ENCODE measurements at regions not wholly inside any gene's neighbourhood (a gene's known extent, or its start where the extent isn't known, plus 50 kb on each side); places are given as distances from the start of the nearest gene placed in this dataset.
"Not testable (repeated sequence)": the region's sequence is repeated elsewhere in the genome, so short reads cannot be mapped to it uniquely, and the experiment has no call there.

- Mint-ChIP-seq H3K36me3 (ENCODE audit: low read depth) (peaks cover 10% of the 10 kb centered on the region), H3K4me1 (no peaks in the 10 kb centered on the region), H3K27ac (no peak overlapping the region), H3K27me3 (ENCODE audit: low read depth, poor library complexity) (no peaks in the 10 kb centered on the region), H3K4me3 (no peak overlapping the region), H3K9me3 (peaks cover 42% of the 10 kb centered on the region)
- no peak for DNase-seq
- TF ChIP-seq, protein P1, sequence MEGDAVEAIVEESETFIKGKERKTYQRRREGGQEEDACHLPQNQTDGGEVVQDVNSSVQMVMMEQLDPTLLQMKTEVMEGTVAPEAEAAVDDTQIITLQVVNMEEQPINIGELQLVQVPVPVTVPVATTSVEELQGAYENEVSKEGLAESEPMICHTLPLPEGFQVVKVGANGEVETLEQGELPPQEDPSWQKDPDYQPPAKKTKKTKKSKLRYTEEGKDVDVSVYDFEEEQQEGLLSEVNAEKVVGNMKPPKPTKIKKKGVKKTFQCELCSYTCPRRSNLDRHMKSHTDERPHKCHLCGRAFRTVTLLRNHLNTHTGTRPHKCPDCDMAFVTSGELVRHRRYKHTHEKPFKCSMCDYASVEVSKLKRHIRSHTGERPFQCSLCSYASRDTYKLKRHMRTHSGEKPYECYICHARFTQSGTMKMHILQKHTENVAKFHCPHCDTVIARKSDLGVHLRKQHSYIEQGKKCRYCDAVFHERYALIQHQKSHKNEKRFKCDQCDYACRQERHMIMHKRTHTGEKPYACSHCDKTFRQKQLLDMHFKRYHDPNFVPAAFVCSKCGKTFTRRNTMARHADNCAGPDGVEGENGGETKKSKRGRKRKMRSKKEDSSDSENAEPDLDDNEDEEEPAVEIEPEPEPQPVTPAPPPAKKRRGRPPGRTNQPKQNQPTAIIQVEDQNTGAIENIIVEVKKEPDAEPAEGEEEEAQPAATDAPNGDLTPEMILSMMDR (IDR thresholded peaks at IDR 0.05) = no peak
Measured at GRCh38 chr4:38467296-38467695, 196.7 kb upstream of the KLF3 start.

- peaks cover 42% of the 10 kb centered on the region for H3K9me3 Mint-ChIP-seq
- no peak overlapping the region for H3K4me3 Mint-ChIP-seq
- peaks cover 10% of the 10 kb centered on the region for H3K36me3 Mint-ChIP-seq (ENCODE audit: low read depth)
- no peak for DNase-seq
- H3K27me3 Mint-ChIP-seq (ENCODE audit: low read depth, poor library complexity) = no peaks in the 10 kb centered on the region
- H3K27ac Mint-ChIP-seq = peak overlapping the region; percentile 40
- no peaks in the 10 kb centered on the region for H3K4me1 Mint-ChIP-seq
- TF ChIP-seq, protein P1 (IDR thresholded peaks at IDR 0.05) = no peak
Measured at GRCh38 chr4:38468339-38468866, 195.6 kb upstream of the KLF3 start.

DNA sequence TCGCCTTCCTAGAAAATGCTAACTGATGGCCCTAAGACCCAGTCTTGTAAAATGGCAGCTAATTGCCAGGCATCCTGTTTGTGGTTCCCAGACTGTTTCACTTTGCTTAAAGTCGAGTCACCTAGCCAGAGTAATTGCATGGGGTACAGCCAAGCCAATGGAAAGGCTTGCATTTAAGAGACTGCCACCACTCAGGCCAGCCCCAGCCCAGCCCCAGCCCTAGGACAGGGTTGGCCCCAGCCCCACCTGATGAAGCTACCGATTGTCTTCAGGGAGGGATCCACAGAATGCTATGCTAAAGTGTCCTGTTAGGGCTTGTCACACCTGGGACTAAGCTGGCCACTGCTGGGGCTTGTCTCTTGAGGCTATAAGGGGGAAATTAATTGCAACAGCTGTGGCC, 194.6 kb upstream of the KLF3 start:
- TF ChIP-seq, protein P1 (IDR thresholded peaks at IDR 0.05) = no peak
- no peaks in the 10 kb centered on the region for H3K4me1 Mint-ChIP-seq
- H3K27ac Mint-ChIP-seq = no peak overlapping the region

DNA sequence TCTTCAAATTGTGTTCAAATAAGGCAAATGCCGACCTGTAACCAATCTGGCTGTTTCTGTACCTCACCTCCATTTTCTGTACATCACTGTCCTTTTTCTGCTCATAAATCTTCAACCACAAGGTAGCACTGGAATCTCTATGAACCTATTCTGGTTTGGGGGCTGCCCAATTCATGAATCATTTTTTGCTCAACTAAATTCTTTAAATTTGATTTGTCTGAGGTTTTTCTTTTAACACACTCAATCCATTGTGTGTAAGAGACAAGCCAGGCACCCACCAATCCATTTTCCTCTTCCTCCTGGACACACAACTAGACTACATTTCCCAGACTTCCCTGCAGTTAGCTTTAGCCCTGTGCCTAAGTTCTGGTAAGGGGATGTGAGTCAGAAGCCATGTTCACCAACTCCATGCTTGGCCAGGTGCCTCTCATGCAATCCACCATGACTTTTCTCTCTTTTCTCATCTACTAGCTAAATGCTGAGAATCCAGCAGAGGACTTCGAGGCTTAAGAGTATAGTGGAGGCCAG, 193.2 kb upstream of the KLF3 start:
- no peak overlapping the region for H3K27ac Mint-ChIP-seq
- peaks cover 38% of the 10 kb centered on the region for H3K9me3 Mint-ChIP-seq
- TF ChIP-seq, protein P1 (IDR thresholded peaks at IDR 0.05) = no peak
- H3K4me3 Mint-ChIP-seq = no peak overlapping the region
- no peak for DNase-seq
- H3K36me3 Mint-ChIP-seq (ENCODE audit: low read depth) = peaks cover 10% of the 10 kb centered on the region
- H3K27me3 Mint-ChIP-seq (ENCODE audit: low read depth, poor library complexity) = no peaks in the 10 kb centered on the region
- H3K4me1 Mint-ChIP-seq = no peaks in the 10 kb centered on the region

More for the DNA sequence above, 194.6 kb upstream of the KLF3 start:
- peaks cover 42% of the 10 kb centered on the region for H3K9me3 Mint-ChIP-seq
- peaks cover 10% of the 10 kb centered on the region for H3K36me3 Mint-ChIP-seq (ENCODE audit: low read depth)
- no peaks in the 10 kb centered on the region for H3K27me3 Mint-ChIP-seq (ENCODE audit: low read depth, poor library complexity)
- no peak overlapping the region for H3K4me3 Mint-ChIP-seq
- DNase-seq = no peak

DNA sequence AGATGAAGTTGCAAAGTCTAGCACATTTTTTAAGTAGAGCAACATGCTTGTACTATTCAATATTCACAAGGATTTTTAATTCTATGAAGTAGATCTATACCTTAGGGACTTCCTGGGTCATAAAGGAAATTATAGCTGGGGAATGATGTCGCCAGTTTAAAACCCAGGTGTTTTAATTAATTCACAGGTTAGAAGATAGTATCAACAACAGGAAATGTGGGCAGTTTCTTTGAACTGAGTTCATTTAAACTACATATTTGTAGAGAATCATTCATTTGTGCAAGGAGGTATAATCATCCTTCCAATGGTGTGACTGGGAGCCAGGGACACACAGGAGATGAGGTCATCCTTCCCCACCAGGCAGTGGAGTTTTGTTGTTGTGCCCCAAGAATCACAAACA, 181.3 kb upstream of the KLF3 start:
- DNase-seq = no peak
- no peak overlapping the region for H3K4me3 Mint-ChIP-seq
- peaks cover 5% of the 10 kb centered on the region for H3K36me3 Mint-ChIP-seq (ENCODE audit: low read depth)
- TF ChIP-seq, protein P1 (IDR thresholded peaks at IDR 0.05) = no peak
- peaks cover 6% of the 10 kb centered on the region for H3K4me1 Mint-ChIP-seq
- H3K27ac Mint-ChIP-seq = no peak overlapping the region
- no peaks in the 10 kb centered on the region for H3K27me3 Mint-ChIP-seq (ENCODE audit: low read depth, poor library complexity)
- peaks cover 30% of the 10 kb centered on the region for H3K9me3 Mint-ChIP-seq

- not testable (repeated sequence) for DNase-seq; H3K4me3 Mint-ChIP-seq; H3K36me3 Mint-ChIP-seq (ENCODE audit: low read depth); H3K27ac Mint-ChIP-seq; H3K4me1 Mint-ChIP-seq; H3K27me3 Mint-ChIP-seq (ENCODE audit: low read depth, poor library complexity)
- peaks cover 22% of the 10 kb centered on the region for H3K9me3 Mint-ChIP-seq
Measured at GRCh38 chr4:38483628-38484027, 180.4 kb upstream of the KLF3 start.
